ENCODE measurements at regions not wholly inside any gene's neighbourhood (a gene's known extent, or its start where the extent isn't known, plus 50 kb on each side); places are given as distances from the start of the nearest gene placed in this dataset.

DNA sequence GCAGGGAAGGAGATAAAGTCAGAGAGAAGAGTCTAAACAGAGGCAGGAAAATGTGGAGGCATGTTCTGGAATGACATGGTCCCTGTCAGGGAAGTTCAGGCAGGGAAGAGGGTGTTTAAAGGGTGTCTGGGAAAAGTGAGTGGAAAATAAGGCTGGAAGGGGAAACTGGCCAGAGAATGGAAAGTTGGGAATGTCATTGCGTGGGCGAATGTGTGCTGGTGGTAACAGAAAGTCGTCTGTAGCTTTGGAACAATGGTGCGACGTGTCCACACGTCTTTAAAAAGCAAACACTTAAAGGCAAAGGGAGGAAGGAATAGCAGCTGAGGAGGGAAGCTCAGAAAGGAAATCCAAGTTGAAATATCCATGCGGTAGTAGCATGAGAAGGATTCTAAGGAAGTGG is 469.5 kb upstream of the SALL3 start:
- TF ChIP-seq, protein P1, sequence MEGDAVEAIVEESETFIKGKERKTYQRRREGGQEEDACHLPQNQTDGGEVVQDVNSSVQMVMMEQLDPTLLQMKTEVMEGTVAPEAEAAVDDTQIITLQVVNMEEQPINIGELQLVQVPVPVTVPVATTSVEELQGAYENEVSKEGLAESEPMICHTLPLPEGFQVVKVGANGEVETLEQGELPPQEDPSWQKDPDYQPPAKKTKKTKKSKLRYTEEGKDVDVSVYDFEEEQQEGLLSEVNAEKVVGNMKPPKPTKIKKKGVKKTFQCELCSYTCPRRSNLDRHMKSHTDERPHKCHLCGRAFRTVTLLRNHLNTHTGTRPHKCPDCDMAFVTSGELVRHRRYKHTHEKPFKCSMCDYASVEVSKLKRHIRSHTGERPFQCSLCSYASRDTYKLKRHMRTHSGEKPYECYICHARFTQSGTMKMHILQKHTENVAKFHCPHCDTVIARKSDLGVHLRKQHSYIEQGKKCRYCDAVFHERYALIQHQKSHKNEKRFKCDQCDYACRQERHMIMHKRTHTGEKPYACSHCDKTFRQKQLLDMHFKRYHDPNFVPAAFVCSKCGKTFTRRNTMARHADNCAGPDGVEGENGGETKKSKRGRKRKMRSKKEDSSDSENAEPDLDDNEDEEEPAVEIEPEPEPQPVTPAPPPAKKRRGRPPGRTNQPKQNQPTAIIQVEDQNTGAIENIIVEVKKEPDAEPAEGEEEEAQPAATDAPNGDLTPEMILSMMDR (conservative IDR thresholded peaks at IDR 0.05; ENCODE audit: low read length) = no peak
- TF ChIP-seq EZH2phosphoT487 (IDR thresholded peaks at IDR 0.05; ENCODE audit: borderline replicate concordance, low read depth, low read length) = no peak
